GM12874 (cell line): ENCODE measurements at regions not wholly inside any gene's neighbourhood (a gene's known extent, or its start where the extent isn't known, plus 50 kb on each side); places are given as distances from the start of the nearest gene placed in this dataset.

Experiments used
- TF ChIP-seq, protein P1 (sequence below): IDR thresholded peaks from 2 replicates; pipeline ENCODE4 v1.5.1; 2011; ENCODE audit warnings: low read depth, mild to moderate bottlenecking, control low read depth, low read length, moderate library complexity; ENCODE audit not compliant: insufficient read depth

DNA sequence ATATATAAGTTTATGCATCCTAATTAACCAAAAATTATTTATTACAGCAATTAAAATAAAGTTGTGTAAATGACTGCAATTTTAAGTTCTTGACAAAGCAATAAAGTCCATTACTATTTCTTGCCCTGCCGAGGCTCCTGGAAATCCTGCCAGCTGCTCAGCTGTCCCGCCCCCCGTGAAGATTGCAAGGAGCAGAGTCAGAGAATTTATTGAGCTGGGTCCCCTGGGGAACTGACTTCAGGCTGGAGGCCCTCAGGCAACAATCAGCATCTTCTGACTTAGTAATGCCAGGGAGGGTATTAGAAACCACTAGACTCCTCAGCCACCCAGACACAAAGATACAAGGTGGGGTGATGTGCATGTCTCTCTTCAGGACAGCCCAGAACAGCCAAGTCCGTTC, 92.3 kb downstream of the EDN3 start:
- TF ChIP-seq, protein P1, sequence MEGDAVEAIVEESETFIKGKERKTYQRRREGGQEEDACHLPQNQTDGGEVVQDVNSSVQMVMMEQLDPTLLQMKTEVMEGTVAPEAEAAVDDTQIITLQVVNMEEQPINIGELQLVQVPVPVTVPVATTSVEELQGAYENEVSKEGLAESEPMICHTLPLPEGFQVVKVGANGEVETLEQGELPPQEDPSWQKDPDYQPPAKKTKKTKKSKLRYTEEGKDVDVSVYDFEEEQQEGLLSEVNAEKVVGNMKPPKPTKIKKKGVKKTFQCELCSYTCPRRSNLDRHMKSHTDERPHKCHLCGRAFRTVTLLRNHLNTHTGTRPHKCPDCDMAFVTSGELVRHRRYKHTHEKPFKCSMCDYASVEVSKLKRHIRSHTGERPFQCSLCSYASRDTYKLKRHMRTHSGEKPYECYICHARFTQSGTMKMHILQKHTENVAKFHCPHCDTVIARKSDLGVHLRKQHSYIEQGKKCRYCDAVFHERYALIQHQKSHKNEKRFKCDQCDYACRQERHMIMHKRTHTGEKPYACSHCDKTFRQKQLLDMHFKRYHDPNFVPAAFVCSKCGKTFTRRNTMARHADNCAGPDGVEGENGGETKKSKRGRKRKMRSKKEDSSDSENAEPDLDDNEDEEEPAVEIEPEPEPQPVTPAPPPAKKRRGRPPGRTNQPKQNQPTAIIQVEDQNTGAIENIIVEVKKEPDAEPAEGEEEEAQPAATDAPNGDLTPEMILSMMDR, result no peak

DNA sequence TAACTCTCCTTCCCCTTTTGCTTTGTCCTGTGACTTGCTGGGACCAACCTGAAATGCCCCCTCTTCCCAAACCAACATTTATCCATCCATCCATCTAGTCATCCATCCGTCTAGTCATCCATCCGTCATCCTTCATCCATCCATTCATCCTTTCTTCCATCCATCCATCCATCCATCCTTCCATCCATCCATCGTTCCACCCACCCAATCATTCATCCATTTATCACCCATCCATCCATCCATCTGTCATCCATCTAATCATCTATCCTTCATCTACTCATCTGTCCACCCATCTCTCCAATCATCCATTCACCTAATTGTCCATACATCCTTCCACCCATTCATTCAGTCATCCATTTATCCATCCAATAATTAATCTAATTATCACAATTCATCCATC, 92.7 kb downstream of the EDN3 start:
- TF ChIP-seq, protein P1, result no peak

DNA sequence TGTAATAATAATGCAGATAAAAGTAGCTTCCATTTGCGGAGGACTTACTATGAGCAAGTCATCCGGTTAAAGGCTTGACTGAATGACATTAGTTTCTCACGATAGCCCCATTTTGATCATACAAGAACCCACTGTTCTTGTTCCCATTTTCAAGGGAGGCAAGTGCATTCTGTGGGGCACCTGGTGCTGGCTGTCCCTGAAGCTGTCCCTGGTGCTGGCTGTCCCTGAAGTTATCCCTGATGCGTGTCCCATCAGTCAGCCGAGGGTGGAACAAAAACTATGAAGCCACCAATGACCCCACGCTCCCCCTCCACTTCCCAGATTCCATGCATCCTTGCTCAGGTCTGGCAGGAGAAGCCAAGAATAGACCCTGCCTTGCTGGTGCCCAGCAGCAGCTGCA, 95.3 kb downstream of the EDN3 start:
- TF ChIP-seq, protein P1, result no peak

DNA sequence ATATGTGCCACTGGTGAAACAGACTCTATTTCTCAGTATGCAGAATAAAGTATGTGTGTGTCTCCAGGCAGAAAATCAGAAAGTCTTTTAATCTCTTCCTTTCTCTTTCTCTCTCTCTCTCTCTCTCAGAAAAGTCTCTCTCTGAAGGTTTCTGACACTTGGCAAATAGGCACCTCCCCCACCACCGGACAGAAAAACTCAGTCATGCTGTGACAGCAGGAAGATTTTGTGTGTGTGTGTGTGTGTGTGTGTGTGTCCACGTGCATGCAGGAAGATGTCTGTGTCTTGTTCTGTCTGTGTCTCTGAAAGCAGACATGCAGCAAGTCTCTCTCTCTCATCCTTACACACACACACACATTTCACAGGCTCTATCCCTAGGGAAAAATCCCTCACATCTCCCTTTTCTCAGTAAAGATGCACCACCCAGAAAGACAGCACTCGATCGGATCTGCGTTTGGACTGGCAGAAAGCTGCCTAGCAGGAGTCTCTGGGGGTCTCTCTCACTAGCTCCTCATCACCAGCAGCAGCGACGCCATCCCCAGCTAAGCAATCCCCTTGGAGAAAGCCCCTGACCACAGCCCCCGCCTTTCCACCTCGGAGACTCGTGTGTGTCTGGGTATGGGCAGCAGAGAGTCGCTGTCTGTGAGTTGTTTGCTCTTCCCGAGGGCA, 98.3 kb downstream of the EDN3 start:
- TF ChIP-seq, protein P1, result no peak

DNA sequence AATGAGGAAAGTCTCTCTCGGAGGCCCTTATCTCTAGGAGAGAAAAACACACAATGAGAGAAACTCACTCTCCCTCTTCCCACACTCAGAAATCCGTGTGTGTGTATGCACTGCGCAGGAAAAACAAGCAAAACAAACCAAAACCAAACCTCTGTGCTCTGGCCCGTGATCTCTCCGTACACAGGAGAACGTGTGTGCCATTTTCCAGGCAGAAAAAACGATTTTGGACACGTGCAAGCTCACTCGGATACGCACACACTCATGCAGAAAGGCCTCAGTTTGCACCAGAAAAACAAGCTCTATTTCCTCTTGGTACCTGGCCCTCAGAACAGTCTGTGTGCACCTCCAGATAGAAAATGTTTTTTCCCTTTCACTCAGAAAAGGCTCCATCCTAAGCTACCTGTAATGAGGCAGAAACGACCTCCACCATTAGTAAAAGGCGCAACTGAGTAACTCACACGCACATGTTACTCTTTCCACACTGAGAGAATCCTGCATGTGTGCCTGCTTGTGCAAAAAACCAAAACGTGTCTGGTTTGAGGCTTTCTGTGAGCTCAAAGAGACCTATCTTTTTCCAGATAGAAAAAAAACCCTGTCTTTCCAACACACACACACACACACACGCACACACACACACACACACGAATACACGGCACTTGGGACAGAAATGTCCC, 99.2 kb downstream of the EDN3 start:
- TF ChIP-seq, protein P1, result no peak

DNA sequence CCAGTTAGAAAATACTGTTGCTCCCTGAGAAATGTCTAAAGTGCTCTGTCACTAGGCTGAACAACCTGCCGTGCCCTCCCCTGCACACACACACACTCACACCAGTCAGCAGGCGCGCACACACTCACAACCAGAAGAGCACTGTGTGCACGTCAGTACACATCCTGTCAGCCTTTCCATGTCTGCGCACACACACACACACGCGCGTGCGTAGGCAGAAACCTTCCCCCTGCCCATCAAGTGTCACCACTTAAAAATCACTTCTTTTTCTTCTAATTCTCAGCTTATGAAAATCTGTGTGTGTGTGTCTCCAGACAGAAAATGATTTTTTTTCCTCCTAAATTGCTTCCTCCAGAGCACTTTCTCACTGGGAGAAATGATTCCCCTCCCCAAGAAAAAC, 100.3 kb downstream of the EDN3 start:
- TF ChIP-seq, protein P1, result no peak

DNA sequence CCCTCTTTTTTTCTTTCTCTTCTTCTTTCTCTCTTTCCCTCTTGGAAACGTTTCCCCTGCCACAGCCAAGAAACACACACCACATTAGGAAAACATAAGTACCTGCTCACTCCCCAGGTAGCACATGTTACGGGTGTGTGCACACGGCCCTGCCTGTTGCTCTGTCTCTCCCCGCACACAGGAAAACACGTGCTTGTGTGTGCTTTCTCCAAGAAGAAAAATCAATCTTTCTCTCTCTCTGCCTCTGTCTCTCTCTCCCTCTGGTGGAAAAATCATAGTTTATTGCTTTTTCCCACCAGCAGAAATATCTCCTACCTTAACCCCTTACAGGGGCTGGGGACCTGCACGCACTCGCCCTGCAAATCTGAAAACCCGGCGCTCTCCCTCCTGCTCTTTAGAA, 102.3 kb downstream of the EDN3 start:
- TF ChIP-seq, protein P1, result no peak
